Hepatocyte (in vitro differentiated cells): ENCODE measurements at regions not wholly inside any gene's neighbourhood (a gene's known extent, or its start where the extent isn't known, plus 50 kb on each side); places are given as distances from the start of the nearest gene placed in this dataset.

Experiments used
- DNase-seq: peaks from one replicate; pipeline ENCODE4 v3.0.0-alpha.2; 2016; ENCODE audit warnings: low spot score
- H2AFZ ChIP-seq: fragments of 200-600 bp; sonication (generic); 2 replicates; pipeline ENCODE4 v1.6.0; 2016; ENCODE audit warnings: antibody characterized with exemption, mild to moderate bottlenecking
- H3K27ac ChIP-seq: fragments of 200-600 bp; sonication (generic); 2 replicates; pipeline ENCODE4 v1.5.1; 2016; ENCODE audit warnings: mild to moderate bottlenecking
- H3K27me3 ChIP-seq: fragments of 200-600 bp; sonication (generic); 2 replicates; pipeline ENCODE4 v1.6.1; 2016
- H3K36me3 ChIP-seq: fragments of 200-600 bp; sonication (generic); replicated peaks from 2 replicates; pipeline ENCODE4 v1.5.1; 2016; ENCODE audit warnings: low read depth; ENCODE audit not compliant: insufficient read depth
- H3K4me1 ChIP-seq: fragments of 200-600 bp; sonication (generic); 2 replicates; pipeline ENCODE4 v1.5.1; 2016; ENCODE audit warnings: mild to moderate bottlenecking, moderate library complexity; ENCODE audit not compliant: insufficient read depth
- H3K4me2 ChIP-seq: fragments of 200-600 bp; sonication (generic); 2 replicates; pipeline ENCODE4 v1.6.0; 2016
- H3K4me3 ChIP-seq: fragments of 200-600 bp; sonication (generic); 2 replicates; pipeline ENCODE4 v1.5.1; 2016; ENCODE audit warnings: mild to moderate bottlenecking
- H3K79me2 ChIP-seq: fragments of 200-600 bp; sonication (generic); 2 replicates; pipeline ENCODE4 v1.6.0; 2017; ENCODE audit warnings: mild to moderate bottlenecking
- H3K9me2 ChIP-seq: fragments of 200-600 bp; sonication (generic); replicated peaks from 2 replicates; pipeline ENCODE4 v1.6.0; 2017; ENCODE audit warnings: mild to moderate bottlenecking; ENCODE audit not compliant: insufficient read depth
- H3K9me3 ChIP-seq: fragments of 200-600 bp; sonication (generic); 2 replicates; pipeline ENCODE4 v1.5.1; 2016; ENCODE audit warnings: low read depth, mild to moderate bottlenecking
- H4K20me1 ChIP-seq: fragments of 200-600 bp; sonication (generic); 2 replicates; pipeline ENCODE4 v1.6.0; 2016; ENCODE audit warnings: mild to moderate bottlenecking; ENCODE audit not compliant: insufficient read depth, poor library complexity, severe bottlenecking
- CTCF ChIP-seq: fragments of 200-600 bp; sonication (generic); IDR thresholded peaks from 2 replicates; pipeline ENCODE4 v1.5.1; 2016; ENCODE audit warnings: antibody characterized with exemption, mild to moderate bottlenecking; ENCODE audit not compliant: poor library complexity
- EZH2 ChIP-seq: fragments of 200-600 bp; sonication (generic); IDR thresholded peaks from 2 replicates; pipeline ENCODE4 v1.6.1; 2016; ENCODE audit warnings: antibody characterized with exemption, mild to moderate bottlenecking, borderline replicate concordance
- EZH2phosphoT487 ChIP-seq: fragments of 200-600 bp; sonication (generic); IDR thresholded peaks from one replicate; pipeline ENCODE4 v1.6.1; 2018; ENCODE audit warnings: antibody characterized with exemption, mild to moderate bottlenecking, low read depth, moderate library complexity; ENCODE audit not compliant: unreplicated experiment, severe bottlenecking
- WGBS: methylation state at CpG from one replicate; pipeline ENCODE4 v1.1.6; 2016; ENCODE audit warnings: low lambda C conversion rate; ENCODE audit errors: missing lambda C conversion rate; 5-methylcytosine and 5-hydroxymethylcytosine counted together

- TF ChIP-seq EZH2 (no peak), EZH2phosphoT487 (no peak), CTCF (no peak)
- Histone ChIP-seq H3K27ac (no peak overlapping the region), H3K4me3 (no peak overlapping the region), H3K27me3 (no peaks in the 10 kb centered on the region), H3K9me2 (no peaks in the 10 kb centered on the region), H3K79me2 (no peaks in the 10 kb centered on the region), H4K20me1 (no peaks in the 10 kb centered on the region), H3K4me2 (no peak overlapping the region), H3K36me3 (no peaks in the 10 kb centered on the region), H3K4me1 (no peaks in the 10 kb centered on the region), H2AFZ (no peak overlapping the region), H3K9me3 (no peaks in the 10 kb centered on the region)
- 96% methylated on average over 2 of the region's 2 CpGs for WGBS
- DNase-seq = no peak
Measured at GRCh38 chr20:47941869-47942268, 156.6 kb upstream of the SULF2 start.

GRCh38 chr20:47940101-47940813, 155.0 kb upstream of the SULF2 start:
- TF ChIP-seq CTCF = no peak
- no peak for TF ChIP-seq EZH2phosphoT487
- no peak for TF ChIP-seq EZH2
- Histone ChIP-seq H3K9me2 (no peaks in the 10 kb centered on the region), H3K4me2 (no peak overlapping the region), H3K27me3 (peaks cover 6% of the 10 kb centered on the region), H2AFZ (no peak overlapping the region), H3K9me3 (no peaks in the 10 kb centered on the region), H3K79me2 (no peaks in the 10 kb centered on the region), H3K4me3 (no peak overlapping the region), H3K36me3 (no peaks in the 10 kb centered on the region), H3K27ac (no peak overlapping the region), H3K4me1 (no peaks in the 10 kb centered on the region), H4K20me1 (no peaks in the 10 kb centered on the region)
- no peak for DNase-seq
- 89% methylated on average over 8 of the region's 8 CpGs for WGBS

GRCh38 chr20:47936612-47937011, 151.3 kb upstream of the SULF2 start:
- Histone ChIP-seq H2AFZ (no peak overlapping the region), H3K36me3 (no peaks in the 10 kb centered on the region), H3K79me2 (no peaks in the 10 kb centered on the region), H3K9me3 (no peaks in the 10 kb centered on the region), H3K4me1 (no peaks in the 10 kb centered on the region), H3K9me2 (no peaks in the 10 kb centered on the region), H3K27ac (no peak overlapping the region), H3K27me3 (peaks cover 6% of the 10 kb centered on the region), H3K4me2 (no peak overlapping the region), H4K20me1 (no peaks in the 10 kb centered on the region), H3K4me3 (no peak overlapping the region)
- TF ChIP-seq EZH2 (no peak), EZH2phosphoT487 (no peak), CTCF (no peak)
- 51% methylated on average over 6 of the region's 6 CpGs for WGBS
- no peak for DNase-seq
